Fibroblast of peridontal ligament (primary cell): ENCODE measurements at regions not wholly inside any gene's neighbourhood (a gene's known extent, or its start where the extent isn't known, plus 50 kb on each side); places are given as distances from the start of the nearest gene placed in this dataset.

Experiments used
- DNase-seq: peaks from one replicate; pipeline ENCODE4 v3.0.0-alpha.2; 2010; ENCODE audit errors: extremely low read depth

GRCh38 chr12:105745811-105746210 lies 392.9 kb downstream of the NUAK1 start:
- no peak for DNase-seq

- no peak for DNase-seq
Observed at GRCh38 chr12:105748806-105749600, 389.8 kb downstream of the NUAK1 start.

GRCh38 chr12:105750096-105750495 lies 388.7 kb downstream of the NUAK1 start:
- no peak for DNase-seq

GRCh38 chr12:105754313-105754712 lies 384.4 kb downstream of the NUAK1 start:
- DNase-seq = no peak

GRCh38 chr12:105756961-105757360 lies 381.8 kb downstream of the NUAK1 start:
- DNase-seq = no peak

- DNase-seq = no peak
Observed at GRCh38 chr12:105759149-105759548, 379.6 kb downstream of the NUAK1 start.

GRCh38 chr12:105761075-105761474 lies 377.7 kb downstream of the NUAK1 start:
- DNase-seq = no peak

GRCh38 chr12:105764216-105764835 lies 374.4 kb downstream of the NUAK1 start:
- no peak for DNase-seq

- no peak for DNase-seq
Observed at GRCh38 chr12:105765053-105766014, 373.4 kb downstream of the NUAK1 start.

GRCh38 chr12:105766029-105766428 lies 372.7 kb downstream of the NUAK1 start:
- no peak for DNase-seq

GRCh38 chr12:105769486-105769885 lies 369.3 kb downstream of the NUAK1 start:
- no peak for DNase-seq

GRCh38 chr12:105773471-105773870 lies 365.3 kb downstream of the NUAK1 start:
- DNase-seq = no peak

- DNase-seq = no peak
Observed at GRCh38 chr12:105774037-105774436, 364.7 kb downstream of the NUAK1 start.

- DNase-seq = peak; percentile 5
Observed at GRCh38 chr12:105775343-105775742, 363.4 kb downstream of the NUAK1 start.

- no peak for DNase-seq
Observed at GRCh38 chr12:105783983-105784947, 354.5 kb downstream of the NUAK1 start.

- no peak for DNase-seq
Observed at GRCh38 chr12:105793421-105793820, 345.3 kb downstream of the NUAK1 start.

- DNase-seq = no peak
Observed at GRCh38 chr12:105798256-105798845, 340.4 kb downstream of the NUAK1 start.

- no peak for DNase-seq
Observed at GRCh38 chr12:105799103-105799502, 339.7 kb downstream of the NUAK1 start.

- no peak for DNase-seq
Observed at GRCh38 chr12:105801351-105801750, 337.4 kb downstream of the NUAK1 start.

GRCh38 chr12:105803292-105803691 lies 335.5 kb downstream of the NUAK1 start:
- no peak for DNase-seq
